CD4-positive, alpha-beta T cell (primary cell): ENCODE measurements at regions not wholly inside any gene's neighbourhood (a gene's known extent, or its start where the extent isn't known, plus 50 kb on each side); places are given as distances from the start of the nearest gene placed in this dataset.

Experiments
- ATAC-seq: fragments of 200-7000 bp; cut with Tn5 transposase; one replicate; pipeline ENCODE4 v1.10.0; 2022; ENCODE audit warnings: mild to moderate bottlenecking; ENCODE audit not compliant: poor library complexity
- CTCF ChIA-PET: fragments of 350-600 bp; sonication (Branson Sonifier 250); formaldehyde crosslinking; loops from one replicate; lab custom pipeline; 2021; ENCODE audit warnings: antibody characterized with exemption, inconsistent platforms; lab: Charles Lee
- POLR2A ChIA-PET: fragments of 350-600 bp; sonication (Branson Sonifier 250); formaldehyde crosslinking; loops from one replicate; lab custom pipeline; 2021; ENCODE audit warnings: antibody characterized with exemption, inconsistent platforms; lab: Charles Lee
- DNase-seq, 14 experiments: peaks; one replicate each; pipeline ENCODE4 v3.0.0-alpha.2; 2013 to 2020; ENCODE audit warnings: mixed read lengths in 2 of 14
- H3K27ac ChIP-seq, 2 donors: one replicate each; pipeline versions ENCODE4 v1.5.1 to v1.7.0; 2013; ENCODE audit warnings: low read length in 2 of 2, low read depth in 1 of 2, mild to moderate bottlenecking in 1 of 2
- H3K27me3 ChIP-seq, 2 experiments: 1 replicate in 1 of 2; 2 replicates in 1 of 2; pipeline versions ENCODE4 v1.6.1 to v1.7.0; 2013; ENCODE audit warnings: low read length in 2 of 2, control low read depth in 1 of 2, mild to moderate bottlenecking in 1 of 2, moderate library complexity in 1 of 2; ENCODE audit not compliant: insufficient read depth in 2 of 2, control insufficient read depth in 1 of 2
- H3K36me3 ChIP-seq: one replicate; pipeline ENCODE4 v1.6.1; 2013; ENCODE audit warnings: low read length, control low read depth; ENCODE audit not compliant: insufficient read depth
- H3K4me1 ChIP-seq: one replicate; pipeline ENCODE4 v1.6.1; 2013; ENCODE audit warnings: low read length, control low read depth; ENCODE audit not compliant: insufficient read depth
- H3K4me3 ChIP-seq: one replicate; pipeline ENCODE4 v1.5.1; 2013; ENCODE audit warnings: mild to moderate bottlenecking, low read length, moderate library complexity
- H3K9me3 ChIP-seq, 2 experiments: 1 replicate in 1 of 2; 2 replicates in 1 of 2; pipeline versions ENCODE4 v1.6.1 to v1.7.0; 2013; ENCODE audit warnings: low read length in 2 of 2, mild to moderate bottlenecking in 2 of 2, control low read depth in 1 of 2, moderate library complexity in 1 of 2; ENCODE audit not compliant: control insufficient read depth in 1 of 2, insufficient read depth in 1 of 2
- H3K27ac Mint-ChIP-seq: one replicate; pipeline ENCODE4 v1.8.0; 2020; ENCODE audit warnings: mixed read lengths
- H3K27me3 Mint-ChIP-seq: one replicate; pipeline ENCODE4 v1.8.0; 2021; ENCODE audit warnings: mixed read lengths
- H3K36me3 Mint-ChIP-seq: one replicate; pipeline ENCODE4 v1.8.0; 2021; ENCODE audit warnings: low read depth, mixed read lengths
- H3K4me1 Mint-ChIP-seq: one replicate; pipeline ENCODE4 v1.8.0; 2021; ENCODE audit warnings: low read depth, mixed read lengths
- H3K4me3 Mint-ChIP-seq: one replicate; pipeline ENCODE4 v1.8.0; 2020; ENCODE audit warnings: mild to moderate bottlenecking, mixed read lengths
- H3K9me3 Mint-ChIP-seq: one replicate; pipeline ENCODE4 v1.8.0; 2020; ENCODE audit warnings: mixed read lengths
- CTCF ChIP-seq: fragments of 200-600 bp; IDR thresholded peaks from one replicate; pipeline ENCODE4 v1.8.0; 2022; ENCODE audit warnings: antibody characterized with exemption, mild to moderate bottlenecking
- intact Hi-C, 2 experiments: fragments of 100-400 bp; cut with DNase I in 1 of 2; cut with micrococcal nuclease in 1 of 2; formaldehyde crosslinking; loops; one replicate each; pipeline versions ENCODE4 v1.15.1 to v1.9.0; 2023 to 2025; cut with DNase I, micrococcal nuclease

- Histone ChIP-seq H3K36me3 (no peaks in the 10 kb centered on the region), H3K9me3 (no peaks in the 10 kb centered on the region), H3K4me3 (no peak overlapping the region), H3K4me1 (no peaks in the 10 kb centered on the region), H3K27me3 (no peaks in the 10 kb centered on the region), H3K27ac (no peak overlapping the region)
- H3K27ac Mint-ChIP-seq: no peak overlapping the region
- ChIA-PET POLR2A (no interaction called here), CTCF (no interaction called here)
- intact Hi-C loops: no loop called here
- H3K9me3 Mint-ChIP-seq: no peaks in the 10 kb centered on the region
- TF ChIP-seq CTCF: no peak
- peaks cover 6% of the 10 kb centered on the region for H3K27me3 Mint-ChIP-seq
- ATAC-seq (no peak), DNase-seq (no peak)
- no peak overlapping the region for H3K4me3 Mint-ChIP-seq
- H3K4me1 Mint-ChIP-seq: no peaks in the 10 kb centered on the region
- no peaks in the 10 kb centered on the region for H3K36me3 Mint-ChIP-seq
Measured at GRCh38 chr13:103157434-103158145, 91.4 kb upstream of the SLC10A2 start.

- Mint-ChIP-seq H3K4me1 (no peaks in the 10 kb centered on the region), H3K9me3 (no peaks in the 10 kb centered on the region)
- CTCF ChIA-PET: no interaction called here
Measured at GRCh38 chr13:103157016-103157415, 90.8 kb upstream of the SLC10A2 start.

GRCh38 chr13:103156346-103156998 lies 90.3 kb upstream of the SLC10A2 start:
- no peaks in the 10 kb centered on the region for H3K27me3 ChIP-seq
- DNase-seq (no peak), ATAC-seq (no peak)
- TF ChIP-seq CTCF: no peak
- no peaks in the 10 kb centered on the region for H3K36me3 ChIP-seq
- no peaks in the 10 kb centered on the region for H3K9me3 Mint-ChIP-seq
- no peaks in the 10 kb centered on the region for H3K4me1 ChIP-seq
- peaks cover 6% of the 10 kb centered on the region for H3K27me3 Mint-ChIP-seq
- POLR2A ChIA-PET: no interaction called here
- no peaks in the 10 kb centered on the region for H3K36me3 Mint-ChIP-seq
- no peaks in the 10 kb centered on the region for H3K9me3 ChIP-seq
- intact Hi-C loops: no loop called here
- no peak overlapping the region for H3K27ac ChIP-seq
- no peaks in the 10 kb centered on the region for H3K4me1 Mint-ChIP-seq
- H3K27ac Mint-ChIP-seq: no peak overlapping the region
- CTCF ChIA-PET: no interaction called here
- no peak overlapping the region for H3K4me3 ChIP-seq
- H3K4me3 Mint-ChIP-seq: no peak overlapping the region

More at GRCh38 chr13:103157016-103157415, 90.8 kb upstream of the SLC10A2 start:
- POLR2A ChIA-PET: no interaction called here
- no peaks in the 10 kb centered on the region for H3K4me1 ChIP-seq
- H3K27me3 ChIP-seq: no peaks in the 10 kb centered on the region
- ATAC-seq (no peak), DNase-seq (no peak)
- H3K27me3 Mint-ChIP-seq: peaks cover 6% of the 10 kb centered on the region
- no peak overlapping the region for H3K4me3 Mint-ChIP-seq
- H3K27ac Mint-ChIP-seq: no peak overlapping the region
- H3K4me3 ChIP-seq: no peak overlapping the region
- H3K36me3 ChIP-seq: no peaks in the 10 kb centered on the region
- no peaks in the 10 kb centered on the region for H3K9me3 ChIP-seq
- H3K27ac ChIP-seq: no peak overlapping the region
- intact Hi-C loops: no loop called here
- H3K36me3 Mint-ChIP-seq: no peaks in the 10 kb centered on the region
- TF ChIP-seq CTCF: no peak
